SH-SY5Y (cell line): ENCODE measurements at regions not wholly inside any gene's neighbourhood (a gene's known extent, or its start where the extent isn't known, plus 50 kb on each side); places are given as distances from the start of the nearest gene placed in this dataset.

Source experiments
- GATA2 ChIP-seq: IDR thresholded peaks from 2 replicates; pipeline ENCODE4 v1.6.1; 2011; ENCODE audit warnings: mild to moderate bottlenecking, low read depth, low read length
- GATA3 ChIP-seq: IDR thresholded peaks from 2 replicates; pipeline ENCODE4 v1.6.1; 2011; ENCODE audit warnings: low read depth, mild to moderate bottlenecking, low read length, moderate library complexity

DNA sequence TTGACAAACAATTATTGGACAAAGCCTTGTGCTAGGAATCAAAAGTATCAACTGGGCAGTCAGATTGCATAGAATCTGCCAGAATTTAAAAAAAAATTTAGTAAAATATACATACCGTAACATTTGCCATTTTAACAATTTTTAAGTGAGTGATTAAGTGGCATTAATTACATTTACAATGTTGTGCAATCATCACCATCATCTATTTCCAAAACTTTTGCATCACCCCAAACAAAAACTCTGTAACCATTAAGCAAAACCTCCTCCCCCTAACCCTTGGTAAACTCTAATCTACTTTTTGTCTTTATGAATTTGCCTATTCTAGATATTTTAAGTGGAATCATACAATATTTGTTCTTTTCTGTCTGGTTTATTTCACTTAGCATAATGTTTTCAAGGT is 182.8 kb downstream of the LMO4 start:
- TF ChIP-seq GATA2 (no peak), GATA3 (no peak)
